ENCODE measurements at regions not wholly inside any gene's neighbourhood (a gene's known extent, or its start where the extent isn't known, plus 50 kb on each side); places are given as distances from the start of the nearest gene placed in this dataset.

- TF ChIP-seq POLR2AphosphoS5 (IDR thresholded peaks at IDR 0.05), result no peak
- no peak for TF ChIP-seq POLR2A (IDR thresholded peaks at IDR 0.05)
Observed at GRCh38 chr17:83175822-83176622, 96.6 kb downstream of the METRNL start.
